22Rv1 (cell line): ENCODE measurements at regions not wholly inside any gene's neighbourhood (a gene's known extent, or its start where the extent isn't known, plus 50 kb on each side); places are given as distances from the start of the nearest gene placed in this dataset.
"Not testable (repeated sequence)": the region's sequence is repeated elsewhere in the genome, so short reads cannot be mapped to it uniquely, and the experiment has no call there.

Experiments used
- H3K27ac ChIP-seq: fragments of 450-650 bp; 2 replicates; pipeline ENCODE4 v1.5.1; 2017
- CTCF ChIP-seq: fragments of 450-650 bp; IDR thresholded peaks from 2 replicates; pipeline ENCODE4 v1.5.1; 2017; ENCODE audit warnings: mild to moderate bottlenecking
- ZFX ChIP-seq: fragments of 450-650 bp; IDR thresholded peaks from 2 replicates; pipeline ENCODE4 v1.6.1; 2017; ENCODE audit warnings: antibody characterized with exemption, borderline replicate concordance

- TF ChIP-seq ZFX (no peak), CTCF (no peak)
Measured at GRCh38 chr15:91356083-91356482, 256.0 kb downstream of the SV2B start.

GRCh38 chr15:91357011-91357410 lies 257.0 kb downstream of the SV2B start:
- no peak for TF ChIP-seq CTCF
- H3K27ac ChIP-seq = no peak overlapping the region

More at GRCh38 chr15:91356083-91356482, 256.0 kb downstream of the SV2B start:
- no peak overlapping the region for H3K27ac ChIP-seq

- TF ChIP-seq ZFX (no peak), CTCF (no peak)
- no peak overlapping the region for H3K27ac ChIP-seq
Measured at GRCh38 chr15:91357486-91357885, 257.4 kb downstream of the SV2B start.

- no peak for TF ChIP-seq ZFX
- TF ChIP-seq CTCF = no peak
- no peak overlapping the region for H3K27ac ChIP-seq
Measured at GRCh38 chr15:91358405-91358804, 258.3 kb downstream of the SV2B start.

- H3K27ac ChIP-seq = not testable (repeated sequence)
Measured at GRCh38 chr15:91361696-91362095, 261.6 kb downstream of the SV2B start.

- no peak for TF ChIP-seq CTCF
- no peak for TF ChIP-seq ZFX
- H3K27ac ChIP-seq = no peak overlapping the region
Measured at GRCh38 chr15:91366111-91366510, 266.1 kb downstream of the SV2B start.

GRCh38 chr15:91368611-91369010 lies 268.6 kb downstream of the SV2B start:
- TF ChIP-seq CTCF (no peak), ZFX (no peak)
- no peak overlapping the region for H3K27ac ChIP-seq

- H3K27ac ChIP-seq = no peak overlapping the region
- no peak for TF ChIP-seq ZFX
- TF ChIP-seq CTCF = no peak
Measured at GRCh38 chr15:91369823-91370222, 269.8 kb downstream of the SV2B start.

- H3K27ac ChIP-seq = not testable (repeated sequence)
Measured at GRCh38 chr15:91371345-91371744, 271.3 kb downstream of the SV2B start.
